HG03469 (cell line): ENCODE measurements at regions not wholly inside any gene's neighbourhood (a gene's known extent, or its start where the extent isn't known, plus 50 kb on each side); places are given as distances from the start of the nearest gene placed in this dataset.

Source experiments
- ATAC-seq: cut with Tn5 transposase; IDR thresholded peaks from one replicate; pipeline ENCODE4 v1.9.1; 2021; ENCODE audit warnings: mild to moderate bottlenecking, moderate library complexity, moderate number of reproducible peaks; ENCODE audit not compliant: unreplicated experiment

- ATAC-seq, result no peak
Measured at GRCh38 chr17:79428988-79429387, 181.9 kb downstream of the RBFOX3 start.

- no peak for ATAC-seq
Measured at GRCh38 chr17:79427621-79428539, 183.0 kb downstream of the RBFOX3 start.

GRCh38 chr17:79425686-79426085 is 185.2 kb downstream of the RBFOX3 start:
- no peak for ATAC-seq

- ATAC-seq, result no peak
Measured at GRCh38 chr17:79424471-79425185, 186.2 kb downstream of the RBFOX3 start.

- no peak for ATAC-seq
Measured at GRCh38 chr17:79423811-79424465, 186.9 kb downstream of the RBFOX3 start.

- ATAC-seq, result no peak
Measured at GRCh38 chr17:79422236-79422635, 188.6 kb downstream of the RBFOX3 start.

GRCh38 chr17:79420318-79421243 is 190.3 kb downstream of the RBFOX3 start:
- ATAC-seq, result no peak

GRCh38 chr17:79417476-79417988 is 193.3 kb downstream of the RBFOX3 start:
- no peak for ATAC-seq

- ATAC-seq, result no peak
Measured at GRCh38 chr17:79415909-79416308, 194.9 kb downstream of the RBFOX3 start.

- ATAC-seq, result no peak
Measured at GRCh38 chr17:79415365-79415764, 195.5 kb downstream of the RBFOX3 start.

- ATAC-seq, result no peak
Measured at GRCh38 chr17:79414793-79415211, 196.0 kb downstream of the RBFOX3 start.

- ATAC-seq, result no peak
Measured at GRCh38 chr17:79414063-79414792, 196.6 kb downstream of the RBFOX3 start.

- ATAC-seq, result no peak
Measured at GRCh38 chr17:79413611-79414010, 197.2 kb downstream of the RBFOX3 start.

GRCh38 chr17:79412886-79413390 is 197.9 kb downstream of the RBFOX3 start:
- ATAC-seq, result no peak

- ATAC-seq, result no peak
Measured at GRCh38 chr17:79412110-79412509, 198.7 kb downstream of the RBFOX3 start.

GRCh38 chr17:79411419-79411818 is 199.4 kb downstream of the RBFOX3 start:
- ATAC-seq, result no peak

GRCh38 chr17:79410681-79411080 is 200.2 kb downstream of the RBFOX3 start:
- ATAC-seq, result no peak

GRCh38 chr17:79408251-79408650 is 202.6 kb downstream of the RBFOX3 start:
- no peak for ATAC-seq

GRCh38 chr17:79407385-79407784 is 203.5 kb downstream of the RBFOX3 start:
- no peak for ATAC-seq
